Endothelial cell of hepatic sinusoid (primary cell): ENCODE measurements at regions not wholly inside any gene's neighbourhood (a gene's known extent, or its start where the extent isn't known, plus 50 kb on each side); places are given as distances from the start of the nearest gene placed in this dataset.
"Not testable (repeated sequence)": the region's sequence is repeated elsewhere in the genome, so short reads cannot be mapped to it uniquely, and the experiment has no call there.

ENCODE experiments used
- in situ Hi-C: cut with HindIII; loops from 2 replicates; pipeline ENCODE4 v1.10.0; 2017; ENCODE audit warnings: low sequenced_read_pairs

DNA sequence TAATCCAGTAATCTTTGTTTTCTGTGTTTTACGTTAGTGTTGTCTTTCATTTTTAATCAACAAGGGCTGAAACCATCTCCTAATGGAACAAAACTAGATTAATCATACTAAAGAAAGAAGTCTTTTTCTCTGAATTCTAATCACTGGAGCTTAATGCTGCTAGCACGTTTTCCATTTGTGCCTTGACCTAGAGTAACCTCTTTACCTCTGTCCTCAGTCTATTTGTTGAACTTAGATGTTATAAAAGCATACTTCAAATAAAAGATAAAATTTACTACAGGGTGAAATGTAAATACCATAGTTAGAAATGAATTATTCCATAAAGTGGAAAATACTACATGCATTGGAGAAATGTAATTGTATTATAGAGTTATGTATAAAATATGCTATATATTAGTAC, 207.1 kb downstream of the NKX6-1 start:
- in situ Hi-C loops = no loop called here

- in situ Hi-C loops = no loop called here
Observed at GRCh38 chr4:84286048-84286447, 213.0 kb downstream of the NKX6-1 start.

DNA sequence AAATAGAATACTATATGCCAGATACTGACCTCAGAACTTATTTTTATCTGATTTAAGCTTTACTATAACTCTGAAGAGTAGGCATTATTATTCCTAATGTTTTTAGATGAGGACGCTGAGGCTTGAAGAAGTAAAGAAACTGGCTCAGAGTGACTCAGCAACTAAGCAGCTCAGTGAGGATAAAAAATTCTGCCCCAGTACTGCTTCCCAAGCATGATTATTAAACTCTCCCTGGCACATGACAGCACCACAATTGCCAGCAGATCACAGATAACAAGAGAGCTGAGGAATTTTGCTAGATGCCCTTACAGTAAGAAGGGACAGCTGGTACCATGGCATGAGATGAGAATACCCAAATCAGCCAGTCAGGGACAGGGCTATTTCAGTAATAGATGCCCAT, 219.4 kb downstream of the NKX6-1 start:
- in situ Hi-C loops = no loop called here

DNA sequence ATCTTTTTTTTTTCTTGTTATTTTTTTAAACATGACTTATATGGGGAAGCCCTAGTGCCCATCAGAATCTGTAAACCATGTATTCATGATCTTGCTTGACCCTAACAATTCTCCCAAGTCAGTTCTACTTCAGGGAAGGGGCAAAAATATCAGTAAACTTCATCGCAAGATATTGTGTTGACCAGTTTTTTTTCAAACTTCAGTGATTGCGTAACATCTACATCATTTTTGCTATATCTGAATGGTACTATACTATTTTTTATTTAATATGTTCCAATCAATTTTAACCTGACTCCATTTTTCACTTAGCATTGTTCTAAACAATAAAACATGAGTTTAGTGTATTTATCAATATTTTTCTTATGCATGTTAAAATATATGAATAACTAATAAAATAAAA, 221.2 kb downstream of the NKX6-1 start:
- in situ Hi-C loops = no loop called here

- in situ Hi-C loops = no loop called here
Observed at GRCh38 chr4:84276752-84277151, 222.3 kb downstream of the NKX6-1 start.

DNA sequence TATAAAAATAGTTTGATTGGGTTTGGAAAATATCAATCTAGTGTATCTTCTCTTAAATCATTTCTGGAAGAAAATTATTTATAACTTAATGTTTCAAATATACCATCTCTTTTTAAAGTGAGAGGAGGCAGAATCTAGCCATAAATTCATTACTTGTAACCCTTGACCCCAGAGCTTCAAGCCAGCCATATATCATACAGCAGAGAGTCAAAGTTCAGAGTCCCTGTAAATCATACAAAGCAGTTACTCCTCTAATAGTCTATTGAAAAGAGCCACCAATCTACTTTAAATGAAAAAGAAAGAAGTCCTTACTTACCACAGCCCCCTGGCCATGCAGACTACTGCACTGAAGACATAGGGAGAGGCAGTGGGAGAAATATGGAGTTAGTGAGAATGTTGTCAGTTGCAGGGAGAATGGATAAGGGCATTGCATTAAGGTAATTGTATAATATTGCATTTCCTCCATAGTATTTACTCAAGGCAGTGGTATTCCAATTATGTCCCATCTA, 229.5 kb downstream of the NKX6-1 start:
- in situ Hi-C loops = no loop called here

- in situ Hi-C loops = no loop called here
Observed at GRCh38 chr4:84264652-84265051, 234.4 kb downstream of the NKX6-1 start.

DNA sequence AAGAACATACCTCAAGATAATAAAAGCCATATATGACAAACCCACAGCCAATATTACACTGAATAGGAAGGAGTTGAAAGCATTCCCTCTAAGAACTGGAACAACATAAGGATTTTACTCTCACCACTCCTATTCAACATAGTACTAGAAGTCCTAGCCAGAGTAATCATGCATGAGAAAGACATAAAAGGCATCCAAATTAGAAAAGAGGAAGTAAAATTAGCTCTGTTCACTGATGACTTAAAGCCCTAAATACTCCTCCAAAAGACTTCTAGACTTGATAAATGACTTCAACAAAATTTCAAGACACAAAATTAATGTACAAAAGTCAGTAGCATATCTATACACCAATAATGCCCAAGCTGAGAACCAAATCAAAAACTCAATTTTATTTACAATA, 235.7 kb downstream of the NKX6-1 start:
- in situ Hi-C loops = no loop called here

DNA sequence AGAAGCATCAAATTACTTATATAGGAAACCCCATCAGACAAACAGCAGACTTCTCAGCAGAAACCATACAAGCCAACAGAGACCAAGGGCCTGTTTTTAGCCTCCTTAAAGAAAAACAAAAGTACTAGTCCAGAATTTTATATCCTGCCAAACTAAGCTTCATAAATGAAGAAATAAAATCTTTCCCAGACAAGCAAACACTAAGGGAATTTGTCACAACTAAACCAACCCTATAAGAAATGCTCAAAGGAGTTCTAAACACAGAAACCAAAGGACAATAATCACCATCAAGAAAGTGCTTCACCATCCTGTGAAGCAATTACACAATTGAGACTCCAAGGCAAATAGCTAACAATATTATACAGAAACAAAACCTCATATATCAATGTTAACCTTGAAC, 238.6 kb downstream of the NKX6-1 start:
- in situ Hi-C loops = no loop called here

GRCh38 chr4:84258905-84259830, 239.9 kb downstream of the NKX6-1 start:
- in situ Hi-C loops = no loop called here

DNA sequence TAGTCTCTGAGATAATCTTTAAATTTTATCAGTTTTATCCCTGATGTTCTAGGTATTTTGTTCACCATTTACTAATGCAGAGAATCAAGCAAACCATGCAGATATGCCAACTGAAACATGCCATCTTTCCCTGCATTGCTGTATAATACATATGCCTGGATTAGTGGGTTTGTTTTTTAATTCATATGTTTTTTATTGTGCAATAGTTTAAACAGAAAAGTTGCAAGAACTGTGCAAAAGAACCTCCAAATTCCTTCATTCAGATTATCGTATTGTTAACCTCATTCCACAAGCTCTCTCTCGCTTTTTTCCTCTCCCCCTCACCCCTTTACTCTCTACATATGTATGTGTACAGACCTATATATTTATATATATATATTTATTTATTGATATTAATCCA, 244.6 kb downstream of the NKX6-1 start:
- in situ Hi-C loops = no loop called here

- in situ Hi-C loops = no loop called here
Observed at GRCh38 chr4:84249521-84249920, 249.6 kb downstream of the NKX6-1 start.

DNA sequence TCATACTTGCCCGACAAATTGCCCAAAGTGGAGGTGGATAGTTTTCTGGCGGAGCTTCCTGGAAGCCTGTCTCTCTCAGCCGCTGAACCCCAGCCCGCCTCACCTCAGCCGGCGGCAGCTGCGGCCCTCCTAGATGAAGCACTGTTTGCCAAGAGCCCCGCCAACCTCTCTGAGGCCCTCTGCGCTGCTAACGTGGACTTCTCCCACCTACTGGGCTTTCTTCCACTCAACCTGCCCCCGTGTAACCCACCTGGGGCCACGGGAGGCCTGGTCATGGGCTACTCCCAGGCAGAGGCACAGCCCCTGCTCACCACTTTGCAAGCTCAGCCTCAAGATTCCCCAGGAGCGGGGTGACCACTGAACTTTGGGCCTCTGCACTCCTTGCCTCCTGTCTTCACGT, 254.1 kb downstream of the NKX6-1 start:
- in situ Hi-C loops = not testable (repeated sequence)

DNA sequence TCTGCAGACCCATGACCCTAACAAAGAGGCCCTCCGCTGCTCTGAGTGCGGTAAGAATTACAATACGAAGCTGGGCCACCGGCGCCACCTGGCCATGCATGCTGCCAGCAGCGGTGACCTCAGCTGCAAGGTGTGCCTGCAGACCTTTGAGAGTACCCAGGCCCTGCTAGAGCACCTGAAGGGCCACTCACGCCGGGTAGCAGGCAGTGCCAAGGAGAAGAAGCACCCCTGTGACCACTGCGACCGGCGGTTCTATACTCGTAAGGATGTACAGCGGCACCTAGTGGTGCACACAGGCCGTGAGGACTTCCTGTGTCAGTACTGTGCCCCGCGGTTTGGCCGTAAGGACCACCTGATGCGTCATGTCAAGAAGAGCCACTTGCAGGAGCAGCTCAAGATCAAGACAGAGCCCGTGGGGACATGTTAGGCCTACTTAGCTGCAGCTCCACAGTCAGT, 254.7 kb downstream of the NKX6-1 start:
- in situ Hi-C loops = not testable (repeated sequence)

GRCh38 chr4:84243685-84244084, 255.4 kb downstream of the NKX6-1 start:
- in situ Hi-C loops = no loop called here

DNA sequence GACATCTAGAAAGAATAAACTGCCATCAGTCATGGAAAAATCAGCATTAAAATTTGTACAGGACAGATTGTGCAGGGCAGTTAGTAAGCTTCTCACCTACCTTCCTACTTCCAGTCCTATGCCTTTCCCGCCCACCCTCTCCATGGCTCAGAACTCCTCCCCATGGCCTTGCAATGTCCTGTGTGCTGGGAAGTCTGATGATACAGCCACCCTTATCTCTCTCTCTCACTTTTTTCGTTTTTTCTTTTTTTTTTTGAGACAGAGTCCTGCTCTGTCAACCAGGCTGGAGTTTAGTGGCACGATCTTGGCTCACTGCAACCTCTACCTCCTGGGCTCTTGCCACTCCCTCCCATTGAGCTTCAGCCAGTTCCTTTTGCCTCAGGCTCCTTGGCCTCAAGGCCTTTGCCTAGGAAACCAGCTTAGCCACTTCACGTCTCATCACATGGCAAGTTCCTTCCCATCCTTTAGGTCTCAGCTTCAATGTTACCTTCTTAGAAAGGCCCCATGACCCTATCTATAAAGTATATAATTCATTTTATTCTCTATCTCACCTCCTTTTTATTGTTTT, 259.7 kb downstream of the NKX6-1 start:
- in situ Hi-C loops = no loop called here

- in situ Hi-C loops = no loop called here
Observed at GRCh38 chr4:84238247-84239090, 260.6 kb downstream of the NKX6-1 start.

DNA sequence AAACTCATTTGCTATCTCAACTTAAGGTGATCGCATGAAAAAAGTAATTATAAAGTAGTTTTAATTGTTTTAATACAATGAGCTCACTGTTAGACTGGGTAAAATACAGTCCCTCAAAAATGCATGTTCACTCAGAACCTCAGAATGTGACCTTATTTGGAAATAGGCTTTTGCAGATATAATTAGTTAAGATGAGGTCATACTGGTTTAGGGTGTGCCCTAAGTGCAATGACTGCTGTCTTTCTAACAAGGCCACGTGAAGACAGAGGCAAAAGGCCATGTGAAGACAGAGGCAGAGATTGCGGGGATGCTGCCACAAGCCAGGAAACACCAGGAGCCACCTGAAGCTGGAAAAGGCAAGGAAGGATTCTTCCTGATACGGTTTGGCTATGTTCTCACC, 262.1 kb downstream of the NKX6-1 start:
- in situ Hi-C loops = no loop called here

- in situ Hi-C loops = no loop called here
Observed at GRCh38 chr4:84235126-84235944, 263.8 kb downstream of the NKX6-1 start.

DNA sequence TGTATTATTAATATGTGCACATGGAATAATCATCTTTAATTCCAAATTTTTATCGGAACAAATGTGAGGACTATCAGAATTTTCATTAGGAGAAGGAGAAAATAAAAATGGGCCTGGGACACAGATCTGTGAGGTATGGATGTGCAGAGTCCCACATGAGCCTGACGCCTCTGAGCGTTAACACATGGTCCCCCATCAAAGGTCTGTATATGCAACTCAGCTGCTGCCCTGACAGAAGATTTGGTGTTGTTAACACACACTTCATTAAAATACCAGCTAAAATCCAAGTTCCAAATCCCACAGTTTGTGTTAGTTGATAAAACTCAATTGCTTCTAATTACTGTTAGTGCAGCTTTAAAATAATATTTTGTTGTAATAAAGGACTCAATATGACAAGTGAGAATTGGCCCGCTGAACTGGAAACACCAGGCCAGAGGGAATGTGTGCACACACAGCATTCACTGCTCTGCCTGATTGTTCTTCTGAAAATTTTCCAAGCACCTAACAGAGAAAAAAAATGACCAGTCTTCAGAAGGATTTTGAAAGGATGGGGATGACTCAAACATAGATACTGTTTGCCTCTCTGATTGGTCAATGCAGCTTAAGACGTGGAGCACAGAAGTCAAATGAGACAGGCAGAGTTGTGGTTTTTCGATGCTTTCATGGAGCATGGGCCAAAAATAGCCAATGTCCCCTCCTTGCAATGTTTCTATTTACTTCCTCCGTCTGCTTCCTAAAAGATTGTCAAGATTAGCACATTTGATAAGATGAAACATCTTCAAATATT, 266.6 kb downstream of the NKX6-1 start:
- in situ Hi-C loops = no loop called here
